HG03280 (cell line): ENCODE measurements at regions not wholly inside any gene's neighbourhood (a gene's known extent, or its start where the extent isn't known, plus 50 kb on each side); places are given as distances from the start of the nearest gene placed in this dataset.

Experiments used
- ATAC-seq: cut with Tn5 transposase; IDR thresholded peaks from one replicate; pipeline ENCODE4 v1.9.1; 2021; ENCODE audit warnings: mild to moderate bottlenecking, moderate library complexity; ENCODE audit not compliant: unreplicated experiment

- ATAC-seq = no peak
These were observed 123.1 kb upstream of the EYS start for GRCh38 chr6:65830151-65830550.

GRCh38 chr6:65819152-65819551, 112.1 kb upstream of the EYS start:
- no peak for ATAC-seq

- no peak for ATAC-seq
These were observed 111.5 kb upstream of the EYS start for GRCh38 chr6:65818576-65818975.

- no peak for ATAC-seq
These were observed 110.0 kb upstream of the EYS start for GRCh38 chr6:65816991-65817390.

GRCh38 chr6:65814071-65814470, 107.0 kb upstream of the EYS start:
- no peak for ATAC-seq

- no peak for ATAC-seq
These were observed 96.2 kb upstream of the EYS start for GRCh38 chr6:65803186-65803585.

- no peak for ATAC-seq
These were observed 92.4 kb upstream of the EYS start for GRCh38 chr6:65799389-65799788.

GRCh38 chr6:65798280-65799014, 91.4 kb upstream of the EYS start:
- no peak for ATAC-seq

GRCh38 chr6:65790666-65791065, 83.6 kb upstream of the EYS start:
- ATAC-seq = no peak

GRCh38 chr6:65787787-65788186, 80.8 kb upstream of the EYS start:
- ATAC-seq = no peak

- ATAC-seq = no peak
These were observed 79.8 kb upstream of the EYS start for GRCh38 chr6:65786815-65787214.

- no peak for ATAC-seq
These were observed 73.7 kb upstream of the EYS start for GRCh38 chr6:65780691-65781090.

GRCh38 chr6:65776332-65776731, 69.3 kb upstream of the EYS start:
- ATAC-seq = no peak

GRCh38 chr6:65771946-65772345, 64.9 kb upstream of the EYS start:
- no peak for ATAC-seq

GRCh38 chr6:65761890-65762289, 54.9 kb upstream of the EYS start:
- ATAC-seq = no peak

GRCh38 chr6:65760285-65760684, 53.3 kb upstream of the EYS start:
- no peak for ATAC-seq
